Fibroblast of pulmonary artery (primary cell): ENCODE measurements at regions not wholly inside any gene's neighbourhood (a gene's known extent, or its start where the extent isn't known, plus 50 kb on each side); places are given as distances from the start of the nearest gene placed in this dataset.
"Not testable (repeated sequence)": the region's sequence is repeated elsewhere in the genome, so short reads cannot be mapped to it uniquely, and the experiment has no call there.

ENCODE experiments used
- DNase-seq: peaks from one replicate; pipeline ENCODE4 v3.0.0-alpha.2; 2010; ENCODE audit warnings: low read depth
- H3K4me3 ChIP-seq: replicated peaks from 2 replicates; pipeline ENCODE4 v1.5.1; 2011; ENCODE audit warnings: low read depth, mild to moderate bottlenecking, control low read depth, low read length, moderate library complexity
- CTCF ChIP-seq: IDR thresholded peaks from 2 replicates; pipeline ENCODE4 v1.5.1; 2011; ENCODE audit warnings: mild to moderate bottlenecking, control low read depth, low read length, inconsistent platforms; ENCODE audit errors: missing control alignments

GRCh38 chr17:33922971-33923370, 332.1 kb upstream of the CCL2 start:
- no peak for DNase-seq
- no peak for TF ChIP-seq CTCF
- no peak overlapping the region for H3K4me3 ChIP-seq

- H3K4me3 ChIP-seq = no peak overlapping the region
- TF ChIP-seq CTCF = no peak
- no peak for DNase-seq
Measured at GRCh38 chr17:33924104-33924503, 331.0 kb upstream of the CCL2 start.

GRCh38 chr17:33925649-33926048, 329.4 kb upstream of the CCL2 start:
- no peak for DNase-seq
- no peak overlapping the region for H3K4me3 ChIP-seq
- TF ChIP-seq CTCF = no peak

GRCh38 chr17:33927732-33928133, 327.4 kb upstream of the CCL2 start:
- DNase-seq = no peak
- no peak overlapping the region for H3K4me3 ChIP-seq
- no peak for TF ChIP-seq CTCF

- no peak for TF ChIP-seq CTCF
- no peak overlapping the region for H3K4me3 ChIP-seq
- DNase-seq = no peak
Measured at GRCh38 chr17:33929181-33929724, 325.8 kb upstream of the CCL2 start.

- not testable (repeated sequence) for DNase-seq, H3K4me3 ChIP-seq
Measured at GRCh38 chr17:33931148-33931814, 323.8 kb upstream of the CCL2 start.

GRCh38 chr17:33932996-33933395, 322.1 kb upstream of the CCL2 start:
- H3K4me3 ChIP-seq = no peak overlapping the region
- DNase-seq = no peak
- no peak for TF ChIP-seq CTCF
